ENCODE measurements at regions not wholly inside any gene's neighbourhood (a gene's known extent, or its start where the extent isn't known, plus 50 kb on each side); places are given as distances from the start of the nearest gene placed in this dataset.

DNA sequence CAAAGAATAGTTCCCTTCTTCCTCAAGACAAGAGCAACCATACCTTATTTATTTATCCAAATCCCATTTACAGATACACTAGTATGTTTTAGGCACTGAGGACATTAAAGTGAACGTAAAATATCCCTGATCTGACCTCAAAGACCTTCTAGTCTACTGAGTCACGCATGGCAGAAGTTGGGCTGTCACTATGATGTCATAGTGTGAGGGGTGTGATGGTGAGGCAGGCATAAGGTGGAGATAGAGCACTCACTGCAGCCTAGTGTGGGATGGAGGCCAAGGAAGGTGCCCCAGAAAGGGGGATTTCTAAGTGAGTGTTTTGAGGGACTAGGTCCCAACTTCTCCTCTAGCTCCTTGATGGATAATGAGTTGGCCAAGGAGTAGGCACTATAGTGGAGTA, 249.5 kb upstream of the SKOR2 start:
- TF ChIP-seq YY1 (IDR thresholded peaks at IDR 0.05; ENCODE audit: low read depth) (no peak), RAD21 (IDR thresholded peaks at IDR 0.05; ENCODE audit: low read depth) (no peak), USF1 (IDR thresholded peaks at IDR 0.05) (no peak), EGR1 (IDR thresholded peaks at IDR 0.05) (no peak), ZBTB7A (IDR thresholded peaks at IDR 0.05; ENCODE audit: low read depth) (no peak), CEBPB (IDR thresholded peaks at IDR 0.05) (no peak), FOXM1 (IDR thresholded peaks at IDR 0.05; ENCODE audit: borderline replicate concordance, low read depth) (no peak), NFIC (IDR thresholded peaks at IDR 0.05) (no peak), EP300 (IDR thresholded peaks at IDR 0.05; ENCODE audit: borderline replicate concordance) (no peak), TAF1 (IDR thresholded peaks at IDR 0.05; ENCODE audit: low read depth) (no peak), CREB1 (IDR thresholded peaks at IDR 0.05; ENCODE audit: low read depth) (no peak), MAX (IDR thresholded peaks at IDR 0.05) (no peak)
- TF ChIP-seq, protein P1, sequence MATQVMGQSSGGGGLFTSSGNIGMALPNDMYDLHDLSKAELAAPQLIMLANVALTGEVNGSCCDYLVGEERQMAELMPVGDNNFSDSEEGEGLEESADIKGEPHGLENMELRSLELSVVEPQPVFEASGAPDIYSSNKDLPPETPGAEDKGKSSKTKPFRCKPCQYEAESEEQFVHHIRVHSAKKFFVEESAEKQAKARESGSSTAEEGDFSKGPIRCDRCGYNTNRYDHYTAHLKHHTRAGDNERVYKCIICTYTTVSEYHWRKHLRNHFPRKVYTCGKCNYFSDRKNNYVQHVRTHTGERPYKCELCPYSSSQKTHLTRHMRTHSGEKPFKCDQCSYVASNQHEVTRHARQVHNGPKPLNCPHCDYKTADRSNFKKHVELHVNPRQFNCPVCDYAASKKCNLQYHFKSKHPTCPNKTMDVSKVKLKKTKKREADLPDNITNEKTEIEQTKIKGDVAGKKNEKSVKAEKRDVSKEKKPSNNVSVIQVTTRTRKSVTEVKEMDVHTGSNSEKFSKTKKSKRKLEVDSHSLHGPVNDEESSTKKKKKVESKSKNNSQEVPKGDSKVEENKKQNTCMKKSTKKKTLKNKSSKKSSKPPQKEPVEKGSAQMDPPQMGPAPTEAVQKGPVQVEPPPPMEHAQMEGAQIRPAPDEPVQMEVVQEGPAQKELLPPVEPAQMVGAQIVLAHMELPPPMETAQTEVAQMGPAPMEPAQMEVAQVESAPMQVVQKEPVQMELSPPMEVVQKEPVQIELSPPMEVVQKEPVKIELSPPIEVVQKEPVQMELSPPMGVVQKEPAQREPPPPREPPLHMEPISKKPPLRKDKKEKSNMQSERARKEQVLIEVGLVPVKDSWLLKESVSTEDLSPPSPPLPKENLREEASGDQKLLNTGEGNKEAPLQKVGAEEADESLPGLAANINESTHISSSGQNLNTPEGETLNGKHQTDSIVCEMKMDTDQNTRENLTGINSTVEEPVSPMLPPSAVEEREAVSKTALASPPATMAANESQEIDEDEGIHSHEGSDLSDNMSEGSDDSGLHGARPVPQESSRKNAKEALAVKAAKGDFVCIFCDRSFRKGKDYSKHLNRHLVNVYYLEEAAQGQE (IDR thresholded peaks at IDR 0.05; ENCODE audit: low read depth) = no peak
